SK-N-SH (cell line): ENCODE measurements at regions not wholly inside any gene's neighbourhood (a gene's known extent, or its start where the extent isn't known, plus 50 kb on each side); places are given as distances from the start of the nearest gene placed in this dataset.
"Not testable (repeated sequence)": the region's sequence is repeated elsewhere in the genome, so short reads cannot be mapped to it uniquely, and the experiment has no call there.

ENCODE experiments used
- CTCF ChIA-PET: fragments of 300-600, 350-600 bp; formaldehyde crosslinking; extraction: SDS; loops from one replicate; lab custom pipeline; 2021; lab: Yijun Ruan, JAX
- POLR2A ChIA-PET: fragments of 350-600 bp; sonication (Branson Sonifier 250); formaldehyde crosslinking; extraction: SDS; loops from one replicate; lab custom pipeline; 2020; ENCODE audit warnings: antibody characterized with exemption, inconsistent platforms; lab: Yijun Ruan, JAX
- DNase-seq: peaks from one replicate; pipeline ENCODE4 v3.0.0; 2012
- H2AFZ ChIP-seq: fragments of 200-600 bp; sonication (generic); 2 replicates; pipeline ENCODE4 v1.8.1; 2016; ENCODE audit warnings: antibody characterized with exemption, mild to moderate bottlenecking, low read depth
- H3F3A ChIP-seq: fragments of 200-600 bp; sonication (generic); replicated peaks from 2 replicates; pipeline ENCODE3; 2016; ENCODE audit warnings: antibody characterized with exemption, mild to moderate bottlenecking; ENCODE audit not compliant: insufficient read depth
- H3K27ac ChIP-seq, 2 experiments: fragments of 200-500 bp in 1 of 2; fragments of 200-600 bp in 1 of 2; sonication (Bioruptor generic) in 1 of 2; sonication (generic), shearing (Covaris generic) in 1 of 2; 2 replicates each; pipeline versions ENCODE4 v1.5.1 to v1.6.1; 2014 to 2016; ENCODE audit warnings: low read depth in 2 of 2, inconsistent platforms in 1 of 2, low read length in 1 of 2, mild to moderate bottlenecking in 1 of 2, mixed read lengths in 1 of 2
- H3K27me3 ChIP-seq: fragments of 200-600 bp; sonication (generic), shearing (Covaris generic); 2 replicates; pipeline ENCODE4 v1.6.1; 2016; ENCODE audit warnings: mixed run types; ENCODE audit not compliant: insufficient read depth
- H3K36me3 ChIP-seq, 2 experiments: fragments of 200-500 bp in 1 of 2; fragments of 200-600 bp in 1 of 2; sonication (Bioruptor generic) in 1 of 2; sonication (generic) in 1 of 2; replicated peaks in 1 of 2; 2 replicates each; pipeline versions ENCODE3 to v1.5.1; 2014 to 2016; ENCODE audit warnings: low read length in 1 of 2, mild to moderate bottlenecking in 1 of 2; ENCODE audit not compliant: insufficient read depth in 2 of 2, control insufficient read depth in 1 of 2
- H3K4me1 ChIP-seq, 2 experiments: fragments of 200-500 bp in 1 of 2; fragments of 200-600 bp in 1 of 2; sonication (Bioruptor generic) in 1 of 2; sonication (generic), shearing (Covaris generic) in 1 of 2; 2 replicates each; pipeline versions ENCODE4 v1.5.1 to v1.6.1; 2014 to 2016; ENCODE audit warnings: low read depth in 1 of 2, low read length in 1 of 2, mixed run types in 1 of 2; ENCODE audit not compliant: insufficient read depth in 2 of 2, control insufficient read depth in 1 of 2
- H3K4me2 ChIP-seq: fragments of 200-600 bp; sonication (generic), shearing (Covaris generic); 2 replicates; pipeline ENCODE4 v1.6.1; 2017; ENCODE audit warnings: mixed run types
- H3K4me3 ChIP-seq, 2 experiments: fragments of 200-500 bp in 1 of 2; fragments of 200-600 bp in 1 of 2; sonication (Bioruptor generic) in 1 of 2; sonication (generic), shearing (Covaris generic) in 1 of 2; 2 replicates each; pipeline versions ENCODE4 v1.5.1 to v1.8.1; 2014 to 2016; ENCODE audit warnings: low read depth in 2 of 2, inconsistent platforms in 1 of 2, low read length in 1 of 2, mild to moderate bottlenecking in 1 of 2, mixed read lengths in 1 of 2, moderate library complexity in 1 of 2
- H3K79me2 ChIP-seq: fragments of 200-600 bp; sonication (generic); 2 replicates; pipeline ENCODE4 v1.8.1; 2017; ENCODE audit warnings: mild to moderate bottlenecking; ENCODE audit not compliant: insufficient read depth
- H3K9ac ChIP-seq: fragments of 200-600 bp; sonication (generic); 2 replicates; pipeline ENCODE4 v1.6.1; 2017; ENCODE audit warnings: mixed run types
- H3K9me2 ChIP-seq: fragments of 200-600 bp; sonication (generic); 2 replicates; pipeline ENCODE4 v1.6.1; 2017; ENCODE audit warnings: mixed run types
- H3K9me3 ChIP-seq: fragments of 200-600 bp; sonication (generic); 2 replicates; pipeline ENCODE4 v1.6.1; 2017; ENCODE audit warnings: mixed run types, mild to moderate bottlenecking, moderate library complexity
- H4K20me1 ChIP-seq: fragments of 200-600 bp; sonication (generic); 2 replicates; pipeline ENCODE4 v1.6.1; 2017; ENCODE audit warnings: mild to moderate bottlenecking, mixed run types; ENCODE audit not compliant: insufficient read depth
- CTCF ChIP-seq: fragments of 200-600 bp; sonication (generic); IDR thresholded peaks from 2 replicates; pipeline ENCODE4 v1.6.1; 2017; ENCODE audit warnings: antibody characterized with exemption, mild to moderate bottlenecking, moderate library complexity
- EZH2phosphoT487 ChIP-seq: fragments of 200-600 bp; sonication (generic); IDR thresholded peaks from 2 replicates; pipeline ENCODE4 v1.6.1; 2017; ENCODE audit warnings: low read depth, mixed run types, mild to moderate bottlenecking, antibody characterized with exemption, moderate library complexity, borderline replicate concordance
- FOSL2 ChIP-seq: IDR thresholded peaks from 2 replicates; pipeline ENCODE4 v1.4.0; 2012; ENCODE audit warnings: low read depth, mild to moderate bottlenecking, moderate library complexity, borderline replicate concordance
- RFX5 ChIP-seq: IDR thresholded peaks from 2 replicates; pipeline ENCODE4 v1.6.1; 2012; ENCODE audit warnings: mild to moderate bottlenecking, improper control_type of control experiment, low read length
- SIN3A ChIP-seq: IDR thresholded peaks from 2 replicates; pipeline ENCODE4 v1.6.1; 2012; ENCODE audit warnings: low read depth, mild to moderate bottlenecking, low read length, moderate library complexity, borderline replicate concordance
- TAF1 ChIP-seq: IDR thresholded peaks from 2 replicates; pipeline ENCODE4 v1.6.1; 2012; ENCODE audit warnings: low read depth, mild to moderate bottlenecking, low read length, moderate library complexity, borderline replicate concordance
- WGBS: methylation state at CpG from one replicate; pipeline ENCODE4 v1.1.6; 2017; ENCODE audit warnings: low lambda C conversion rate; 5-methylcytosine and 5-hydroxymethylcytosine counted together
- TF ChIP-seq, protein P1 (sequence below): fragments of 150-350 bp; IDR thresholded peaks from 2 replicates; pipeline ENCODE4 v1.6.1; 2016; ENCODE audit warnings: mild to moderate bottlenecking, low read depth, low read length
- TF ChIP-seq, protein P2 (sequence below): IDR thresholded peaks from 2 replicates; pipeline ENCODE4 v1.4.0; 2012; ENCODE audit warnings: low read depth, borderline replicate concordance

DNA sequence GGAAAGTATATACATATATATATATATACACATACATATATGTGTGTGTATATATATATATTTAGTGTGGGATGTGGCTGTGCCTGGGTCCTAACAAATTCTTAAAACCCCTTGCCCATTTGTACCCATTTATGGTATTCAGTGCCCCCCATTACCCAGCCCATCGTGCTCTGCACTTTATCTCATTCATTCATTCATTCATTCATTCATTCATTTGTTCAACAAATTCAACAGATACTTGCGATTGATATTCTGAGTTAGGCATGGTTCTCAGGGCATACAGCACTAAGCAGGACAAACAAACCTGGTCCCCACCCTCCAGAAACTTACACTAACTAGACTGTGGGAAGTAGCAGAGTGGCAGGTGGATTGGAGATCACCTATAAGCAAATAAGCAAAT is 56.6 kb upstream of the LMO2 start:
- no peak overlapping the region for H3K27ac ChIP-seq
- H3F3A ChIP-seq, result no peaks in the 10 kb centered on the region
- H3K9me3 ChIP-seq, result no peaks in the 10 kb centered on the region
- POLR2A ChIA-PET, result no interaction called here
- no peak overlapping the region for H3K9ac ChIP-seq
- peaks cover 0 to 9% of the 10 kb centered on the region in 2 experiments; a peak in 2 of 4 replicates for H3K4me1 ChIP-seq
- no peak overlapping the region for H3K4me3 ChIP-seq
- TF ChIP-seq, protein P1, sequence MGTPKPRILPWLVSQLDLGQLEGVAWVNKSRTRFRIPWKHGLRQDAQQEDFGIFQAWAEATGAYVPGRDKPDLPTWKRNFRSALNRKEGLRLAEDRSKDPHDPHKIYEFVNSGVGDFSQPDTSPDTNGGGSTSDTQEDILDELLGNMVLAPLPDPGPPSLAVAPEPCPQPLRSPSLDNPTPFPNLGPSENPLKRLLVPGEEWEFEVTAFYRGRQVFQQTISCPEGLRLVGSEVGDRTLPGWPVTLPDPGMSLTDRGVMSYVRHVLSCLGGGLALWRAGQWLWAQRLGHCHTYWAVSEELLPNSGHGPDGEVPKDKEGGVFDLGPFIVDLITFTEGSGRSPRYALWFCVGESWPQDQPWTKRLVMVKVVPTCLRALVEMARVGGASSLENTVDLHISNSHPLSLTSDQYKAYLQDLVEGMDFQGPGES, result no peak
- TF ChIP-seq, protein P2, sequence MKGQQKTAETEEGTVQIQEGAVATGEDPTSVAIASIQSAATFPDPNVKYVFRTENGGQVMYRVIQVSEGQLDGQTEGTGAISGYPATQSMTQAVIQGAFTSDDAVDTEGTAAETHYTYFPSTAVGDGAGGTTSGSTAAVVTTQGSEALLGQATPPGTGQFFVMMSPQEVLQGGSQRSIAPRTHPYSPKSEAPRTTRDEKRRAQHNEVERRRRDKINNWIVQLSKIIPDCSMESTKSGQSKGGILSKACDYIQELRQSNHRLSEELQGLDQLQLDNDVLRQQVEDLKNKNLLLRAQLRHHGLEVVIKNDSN, result no peak
- TF ChIP-seq TAF1 (no peak), RFX5 (no peak), CTCF (no peak), FOSL2 (no peak), SIN3A (no peak), EZH2phosphoT487 (no peak)
- TF ChIP-seq, all 33 proteins: peak for 0
- no peak for DNase-seq
- no peaks in the 10 kb centered on the region for H3K79me2 ChIP-seq
- no peaks in the 10 kb centered on the region for H3K9me2 ChIP-seq
- WGBS, result 49% methylated on average over 2 of the region's 2 CpGs
- no peak overlapping the region for H3K4me2 ChIP-seq
- no peak overlapping the region for H2AFZ ChIP-seq
- no peaks in the 10 kb centered on the region for H3K36me3 ChIP-seq
- CTCF ChIA-PET, result no interaction called here
- H3K27me3 ChIP-seq, result no peaks in the 10 kb centered on the region; the same call in 1 of the 2 replicates
- no peaks in the 10 kb centered on the region for H4K20me1 ChIP-seq

DNA sequence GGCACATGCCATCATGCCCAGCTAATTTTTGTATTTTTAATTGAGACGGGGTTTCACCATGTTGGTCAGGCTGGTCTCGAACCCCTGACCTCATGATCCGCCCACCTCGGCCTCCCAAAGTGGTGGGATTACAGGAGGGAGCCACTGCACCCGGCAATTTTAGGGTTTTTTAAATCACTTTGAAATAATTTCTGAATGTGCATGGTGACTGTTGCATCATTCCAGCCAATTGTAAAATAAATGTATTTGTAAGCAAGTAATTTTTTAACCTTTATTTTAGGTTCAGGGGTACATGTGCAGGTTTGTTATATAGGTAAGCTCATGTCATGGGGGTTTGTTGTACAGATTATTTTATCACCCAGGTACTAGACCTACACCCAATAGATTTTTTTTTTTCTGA is 56.0 kb upstream of the LMO2 start:
- 74% methylated on average over 5 of the region's 5 CpGs for WGBS
- POLR2A ChIA-PET, result not testable (repeated sequence)
- CTCF ChIA-PET, result interaction anchor here (1.3 kb wide), 1 partner anchor 90 kb away, joined by 5 read pairs; no protein-coding TSS in a partner anchor

More for the DNA sequence above, 56.0 kb upstream of the LMO2 start:
- not testable (repeated sequence) for H3K4me1 ChIP-seq, H3K36me3 ChIP-seq, DNase-seq, H3K79me2 ChIP-seq, H3K27ac ChIP-seq, H4K20me1 ChIP-seq, H3K9ac ChIP-seq, H3K9me3 ChIP-seq, H3K4me2 ChIP-seq, H3K9me2 ChIP-seq, H3K4me3 ChIP-seq, H2AFZ ChIP-seq, H3K27me3 ChIP-seq, H3F3A ChIP-seq
